SU-DHL-6 (cell line): ENCODE measurements at regions not wholly inside any gene's neighbourhood (a gene's known extent, or its start where the extent isn't known, plus 50 kb on each side); places are given as distances from the start of the nearest gene placed in this dataset.
"Not testable (repeated sequence)": the region's sequence is repeated elsewhere in the genome, so short reads cannot be mapped to it uniquely, and the experiment has no call there.

Experiments used
- H2AFZ ChIP-seq: fragments of 200-600 bp; sonication (generic); 2 replicates; pipeline ENCODE4 v1.6.1; 2014; ENCODE audit warnings: low read depth, mild to moderate bottlenecking, moderate library complexity, mixed read lengths, antibody characterized with exemption, low read length; ENCODE audit not compliant: severe bottlenecking
- H3F3A ChIP-seq: fragments of 200-600 bp; shearing (Covaris generic); 2 replicates; pipeline ENCODE4 v1.6.0; 2016; ENCODE audit warnings: antibody characterized with exemption, mild to moderate bottlenecking; ENCODE audit not compliant: insufficient read depth
- H3K27ac ChIP-seq: fragments of 200-600 bp; sonication (generic); 2 replicates; pipeline ENCODE4 v1.5.1; 2016; ENCODE audit warnings: low read depth, mild to moderate bottlenecking, low read length, moderate library complexity, mixed read lengths
- H3K27me3 ChIP-seq: fragments of 200-600 bp; sonication (generic), shearing (Covaris generic); 2 replicates; pipeline ENCODE4 v1.6.0; 2014; ENCODE audit warnings: mild to moderate bottlenecking, low read length
- H3K36me3 ChIP-seq: fragments of 200-600 bp; sonication (generic); 2 replicates; pipeline ENCODE4 v1.6.1; 2014; ENCODE audit warnings: mild to moderate bottlenecking, low read length, mixed read lengths
- H3K4me2 ChIP-seq: fragments of 300-600, 200-600 bp; shearing (Covaris generic), sonication (generic); 2 replicates; pipeline ENCODE4 v1.6.0; 2014; ENCODE audit warnings: low read length, low read depth, mild to moderate bottlenecking; ENCODE audit not compliant: poor library complexity, severe bottlenecking
- H3K4me3 ChIP-seq: fragments of 200-600 bp; sonication (generic); 2 replicates; pipeline ENCODE4 v1.5.1; 2014; ENCODE audit warnings: antibody characterized with exemption, low read length, mild to moderate bottlenecking, mixed read lengths; ENCODE audit not compliant: insufficient read depth, poor library complexity, severe bottlenecking
- H3K79me2 ChIP-seq: fragments of 200-600 bp; sonication (generic); 2 replicates; pipeline ENCODE4 v1.6.1; 2014; ENCODE audit warnings: mild to moderate bottlenecking, low read length, moderate library complexity; ENCODE audit not compliant: insufficient read depth
- H3K9ac ChIP-seq: fragments of 200-600 bp; sonication (generic); 2 replicates; pipeline ENCODE4 v1.7.0; 2014; ENCODE audit warnings: mild to moderate bottlenecking, low read length
- H3K9me2 ChIP-seq: fragments of 200-600 bp; sonication (generic); replicated peaks from 2 replicates; pipeline ENCODE4 v1.6.1; 2014; ENCODE audit warnings: low read length; ENCODE audit not compliant: insufficient read depth
- H3K9me3 ChIP-seq: fragments of 200-600 bp; sonication (generic); 2 replicates; pipeline ENCODE4 v1.6.1; 2014; ENCODE audit warnings: low read length, mixed read lengths; ENCODE audit not compliant: insufficient read depth
- H4K20me1 ChIP-seq: fragments of 200-600 bp; sonication (generic); 2 replicates; pipeline ENCODE4 v1.6.1; 2014; ENCODE audit warnings: low read depth, mild to moderate bottlenecking, antibody characterized with exemption, low read length, moderate library complexity, mixed read lengths
- CTCF ChIP-seq: fragments of 200-600 bp; sonication (generic); IDR thresholded peaks from one replicate; pipeline ENCODE4 v1.5.1; 2017; ENCODE audit warnings: antibody characterized with exemption, mild to moderate bottlenecking, low read length, moderate library complexity; ENCODE audit not compliant: insufficient read depth, poor library complexity, severe bottlenecking
- EZH2phosphoT487 ChIP-seq: fragments of 200-600 bp; sonication (generic), shearing (Covaris generic); conservative IDR thresholded peaks from 2 replicates; pipeline ENCODE4 v1.6.1; 2018; ENCODE audit warnings: mild to moderate bottlenecking, antibody characterized with exemption, low read length, moderate library complexity, mixed read lengths

GRCh38 chr5:88644676-88645075, 238.3 kb downstream of the MEF2C start:
- Histone ChIP-seq H3K9me2 (no peaks in the 10 kb centered on the region), H3K27me3 (no peaks in the 10 kb centered on the region), H3K27ac (no peak overlapping the region), H3K36me3 (no peaks in the 10 kb centered on the region), H2AFZ (no peak overlapping the region), H3K9ac (no peak overlapping the region), H3K4me3 (no peak overlapping the region), H3K79me2 (no peaks in the 10 kb centered on the region), H3K4me2 (no peak overlapping the region), H4K20me1 (0 out of 2 replicates have a peak, but pooled peaks cover 3% of the 10 kb centered on the region), H3K9me3 (no peaks in the 10 kb centered on the region), H3F3A (no peaks in the 10 kb centered on the region)
- no peak for TF ChIP-seq CTCF
- TF ChIP-seq EZH2phosphoT487 = no peak

GRCh38 chr5:88643315-88643714, 239.7 kb downstream of the MEF2C start:
- no peaks in the 10 kb centered on the region for H3K27me3 ChIP-seq
- H3K9me3 ChIP-seq = no peaks in the 10 kb centered on the region
- H3K9ac ChIP-seq = no peak overlapping the region
- no peaks in the 10 kb centered on the region for H3F3A ChIP-seq
- 0 out of 2 replicates have a peak, but pooled peaks cover 3% of the 10 kb centered on the region for H4K20me1 ChIP-seq
- no peak overlapping the region for H3K4me3 ChIP-seq
- H3K79me2 ChIP-seq = no peaks in the 10 kb centered on the region
- TF ChIP-seq EZH2phosphoT487 = no peak
- no peak for TF ChIP-seq CTCF
- H2AFZ ChIP-seq = no peak overlapping the region
- H3K4me2 ChIP-seq = no peak overlapping the region
- no peaks in the 10 kb centered on the region for H3K9me2 ChIP-seq
- no peak overlapping the region for H3K27ac ChIP-seq
- no peaks in the 10 kb centered on the region for H3K36me3 ChIP-seq

- Histone ChIP-seq H3K79me2 (no peaks in the 10 kb centered on the region), H3K4me2 (no peak overlapping the region), H3K9ac (no peak overlapping the region), H3K27ac (no peak overlapping the region), H3K4me3 (no peak overlapping the region), H4K20me1 (no peaks in the 10 kb centered on the region), H3K27me3 (no peaks in the 10 kb centered on the region), H3K9me2 (no peaks in the 10 kb centered on the region), H3K9me3 (no peaks in the 10 kb centered on the region), H3K36me3 (no peaks in the 10 kb centered on the region), H2AFZ (no peak overlapping the region), H3F3A (no peaks in the 10 kb centered on the region)
- TF ChIP-seq CTCF (no peak), EZH2phosphoT487 (no peak)
These were observed 249.0 kb downstream of the MEF2C start for GRCh38 chr5:88634014-88634413.

GRCh38 chr5:88622890-88623289, 260.1 kb downstream of the MEF2C start:
- not testable (repeated sequence) for H3K9me3 ChIP-seq, H4K20me1 ChIP-seq, H3K4me2 ChIP-seq, H3K9ac ChIP-seq, H3K27ac ChIP-seq, H3F3A ChIP-seq, H3K27me3 ChIP-seq, H3K4me3 ChIP-seq, H3K36me3 ChIP-seq, H3K79me2 ChIP-seq, H2AFZ ChIP-seq, H3K9me2 ChIP-seq

GRCh38 chr5:88615767-88616166, 267.2 kb downstream of the MEF2C start:
- not testable (repeated sequence) for H3F3A ChIP-seq, H2AFZ ChIP-seq, H3K27me3 ChIP-seq, H3K9me3 ChIP-seq, H3K4me3 ChIP-seq, H3K27ac ChIP-seq, H3K79me2 ChIP-seq, H3K9ac ChIP-seq, H3K36me3 ChIP-seq, H3K9me2 ChIP-seq, H3K4me2 ChIP-seq, H4K20me1 ChIP-seq
